ENCODE measurements at regions not wholly inside any gene's neighbourhood (a gene's known extent, or its start where the extent isn't known, plus 50 kb on each side); places are given as distances from the start of the nearest gene placed in this dataset.
"Not testable (repeated sequence)": the region's sequence is repeated elsewhere in the genome, so short reads cannot be mapped to it uniquely, and the experiment has no call there.

DNA sequence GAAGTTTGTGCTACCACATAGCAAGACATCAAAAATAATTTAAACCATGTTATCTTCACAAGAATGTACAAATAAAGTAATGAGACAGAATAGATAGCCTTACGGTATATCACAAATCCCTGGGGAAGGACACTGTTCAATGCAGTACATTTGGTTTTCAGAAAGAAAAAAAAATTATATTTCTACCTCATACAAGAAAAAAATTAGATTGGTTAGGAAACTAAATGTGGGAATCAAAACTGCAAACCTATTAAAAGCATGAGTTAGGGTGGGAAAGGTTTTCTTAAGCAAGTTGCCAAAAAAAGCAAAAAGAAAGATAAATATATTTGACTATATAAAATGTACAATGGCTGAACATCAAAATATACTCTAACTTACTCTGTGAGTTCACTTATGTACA is 201.9 kb upstream of the NREP start:
- H3K36me3 ChIP-seq = no peaks in the 10 kb centered on the region
- H3K9me3 ChIP-seq = no peaks in the 10 kb centered on the region
- TF ChIP-seq, protein P1, sequence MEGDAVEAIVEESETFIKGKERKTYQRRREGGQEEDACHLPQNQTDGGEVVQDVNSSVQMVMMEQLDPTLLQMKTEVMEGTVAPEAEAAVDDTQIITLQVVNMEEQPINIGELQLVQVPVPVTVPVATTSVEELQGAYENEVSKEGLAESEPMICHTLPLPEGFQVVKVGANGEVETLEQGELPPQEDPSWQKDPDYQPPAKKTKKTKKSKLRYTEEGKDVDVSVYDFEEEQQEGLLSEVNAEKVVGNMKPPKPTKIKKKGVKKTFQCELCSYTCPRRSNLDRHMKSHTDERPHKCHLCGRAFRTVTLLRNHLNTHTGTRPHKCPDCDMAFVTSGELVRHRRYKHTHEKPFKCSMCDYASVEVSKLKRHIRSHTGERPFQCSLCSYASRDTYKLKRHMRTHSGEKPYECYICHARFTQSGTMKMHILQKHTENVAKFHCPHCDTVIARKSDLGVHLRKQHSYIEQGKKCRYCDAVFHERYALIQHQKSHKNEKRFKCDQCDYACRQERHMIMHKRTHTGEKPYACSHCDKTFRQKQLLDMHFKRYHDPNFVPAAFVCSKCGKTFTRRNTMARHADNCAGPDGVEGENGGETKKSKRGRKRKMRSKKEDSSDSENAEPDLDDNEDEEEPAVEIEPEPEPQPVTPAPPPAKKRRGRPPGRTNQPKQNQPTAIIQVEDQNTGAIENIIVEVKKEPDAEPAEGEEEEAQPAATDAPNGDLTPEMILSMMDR (IDR thresholded peaks at IDR 0.05) = no peak
- H3K4me1 ChIP-seq = no peaks in the 10 kb centered on the region
- no peak overlapping the region for H3K27ac ChIP-seq
- no peak for DNase-seq (ENCODE audit: low spot score)
- no peak overlapping the region for H3K4me3 ChIP-seq
- H3K27me3 ChIP-seq = no peaks in the 10 kb centered on the region

DNA sequence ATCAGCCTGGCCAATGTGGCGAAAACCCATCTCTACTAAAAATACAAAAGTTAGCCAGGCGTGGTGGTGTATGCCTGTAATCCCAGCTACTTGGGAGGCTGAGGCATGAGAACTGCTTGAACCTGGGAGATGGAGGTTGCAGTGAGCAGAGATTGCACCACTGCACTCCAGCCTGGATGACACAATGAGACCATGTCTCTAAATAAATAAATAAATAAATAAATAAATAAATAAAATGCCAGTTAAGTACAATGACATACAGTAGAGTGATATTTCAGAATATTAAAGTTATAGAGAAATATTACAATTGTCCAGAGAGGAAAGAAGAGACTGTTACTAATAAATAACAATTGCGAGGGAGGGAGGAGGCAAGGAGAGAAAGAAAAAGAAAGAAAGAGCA is 199.8 kb upstream of the NREP start:
- not testable (repeated sequence) for H3K4me1 ChIP-seq; H3K27me3 ChIP-seq; H3K27ac ChIP-seq; H3K9me3 ChIP-seq; H3K4me3 ChIP-seq; H3K36me3 ChIP-seq; DNase-seq (ENCODE audit: low spot score)

DNA sequence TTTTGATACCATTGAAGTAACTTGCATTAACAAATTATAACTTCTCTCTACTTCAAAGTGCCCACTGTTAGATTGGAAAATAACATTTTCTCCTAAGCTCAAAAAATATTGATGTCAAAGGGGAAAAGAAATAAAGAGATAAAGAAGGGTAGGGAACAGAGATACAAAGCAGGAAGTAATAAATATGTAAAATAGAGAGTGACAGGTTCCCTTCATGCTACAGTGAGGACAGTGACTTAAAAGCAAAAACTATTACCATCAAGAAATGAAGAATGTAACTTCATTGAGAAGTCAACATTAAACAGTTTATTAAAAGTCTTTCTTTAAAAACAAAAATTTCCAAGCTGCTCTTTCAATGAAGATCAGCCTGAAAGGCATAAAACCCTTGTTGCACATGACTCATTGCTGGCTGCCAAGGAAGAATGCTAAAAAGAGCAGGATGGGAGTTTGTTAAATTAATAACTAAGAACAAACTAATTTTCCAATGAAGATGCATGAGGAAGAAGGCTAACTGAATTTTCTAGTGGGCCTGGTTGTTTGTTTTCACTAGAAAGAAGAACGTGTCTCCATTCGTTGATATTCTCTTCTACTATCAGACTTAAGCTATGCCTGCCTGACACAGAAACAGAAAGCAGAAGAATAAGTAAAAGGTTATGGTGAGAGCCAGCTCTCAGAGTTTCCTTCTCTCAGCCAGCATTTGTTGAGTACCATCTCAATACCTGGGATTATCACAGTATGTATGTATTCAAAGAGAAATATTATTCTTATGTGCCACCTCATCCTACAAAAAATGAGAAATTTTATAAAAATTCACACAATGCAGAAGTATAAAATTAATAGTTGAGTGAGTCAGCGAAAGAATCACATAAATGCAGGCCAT is 197.8 kb upstream of the NREP start:
- Histone ChIP-seq H3K27ac (no peak overlapping the region), H3K9me3 (no peaks in the 10 kb centered on the region), H3K4me1 (no peaks in the 10 kb centered on the region), H3K4me3 (no peak overlapping the region), H3K27me3 (no peaks in the 10 kb centered on the region), H3K36me3 (no peaks in the 10 kb centered on the region)
- no peak for DNase-seq (ENCODE audit: low spot score)
- TF ChIP-seq, protein P1 (IDR thresholded peaks at IDR 0.05) = no peak

DNA sequence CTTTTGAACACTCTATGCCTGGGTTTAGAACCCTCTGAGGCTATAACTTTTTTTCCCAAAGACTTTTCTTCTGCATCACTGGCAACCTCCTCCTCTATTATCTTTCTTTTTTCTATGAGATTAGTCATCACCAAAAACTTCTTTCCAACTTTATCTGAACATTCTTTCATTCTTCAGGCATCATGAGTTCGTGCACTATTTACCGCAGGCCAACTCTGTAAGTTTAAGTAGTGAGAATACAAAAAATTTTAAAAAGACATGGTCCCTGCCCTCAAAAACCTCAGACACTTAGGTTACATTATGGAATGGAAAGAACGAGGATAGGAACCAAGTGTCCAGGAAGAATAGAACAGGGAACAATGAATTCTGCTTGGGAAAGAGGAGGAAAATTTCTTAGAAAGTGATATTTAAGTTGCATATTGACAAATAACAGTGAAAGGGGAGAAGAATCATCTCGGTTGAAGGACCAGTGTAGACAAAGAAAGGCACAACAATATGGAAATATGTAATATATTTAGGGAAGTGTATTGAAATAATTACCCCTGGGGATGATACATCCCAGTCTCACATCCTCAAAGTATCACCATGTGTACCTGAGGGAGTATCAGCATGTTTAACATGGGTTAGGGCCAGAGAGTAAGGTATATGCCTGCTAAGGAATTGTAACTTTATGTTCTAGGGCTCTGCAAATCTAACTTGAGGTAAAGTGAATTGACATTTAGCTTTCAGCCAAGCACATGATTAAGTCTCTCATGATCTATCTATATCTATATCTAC is 196.5 kb upstream of the NREP start:
- Histone ChIP-seq H3K4me3 (no peak overlapping the region), H3K27me3 (no peaks in the 10 kb centered on the region), H3K36me3 (no peaks in the 10 kb centered on the region), H3K9me3 (no peaks in the 10 kb centered on the region), H3K4me1 (no peaks in the 10 kb centered on the region), H3K27ac (no peak overlapping the region)
- TF ChIP-seq, protein P1 (IDR thresholded peaks at IDR 0.05) = no peak
- no peak for DNase-seq (ENCODE audit: low spot score)

DNA sequence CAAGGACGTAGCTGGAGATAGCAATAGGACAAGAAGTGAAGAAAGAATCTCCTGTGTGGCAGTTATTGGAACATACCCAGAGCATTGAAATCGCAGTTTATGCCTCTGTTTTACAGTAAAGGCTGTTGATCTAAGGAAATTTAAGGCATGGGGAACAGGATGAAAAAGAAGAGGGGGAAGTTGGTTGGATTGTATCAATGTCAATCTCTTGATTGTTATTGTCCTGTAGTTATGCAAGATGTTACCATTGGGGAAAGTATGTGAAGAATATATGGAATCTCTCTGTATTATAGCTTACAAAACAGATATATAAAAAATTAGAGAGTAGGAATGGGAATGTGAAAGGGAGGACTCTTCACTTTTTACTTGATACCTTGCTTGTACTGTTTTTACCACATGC is 195.6 kb upstream of the NREP start:
- TF ChIP-seq, protein P1 (IDR thresholded peaks at IDR 0.05) = no peak
- no peak for DNase-seq (ENCODE audit: low spot score)
- Histone ChIP-seq H3K4me1 (peaks cover 0 to 6% of the 10 kb centered on the region in 2 donors), H3K9me3 (no peaks in the 10 kb centered on the region), H3K4me3 (no peak overlapping the region), H3K36me3 (no peaks in the 10 kb centered on the region), H3K27ac (no peak overlapping the region), H3K27me3 (no peaks in the 10 kb centered on the region)

DNA sequence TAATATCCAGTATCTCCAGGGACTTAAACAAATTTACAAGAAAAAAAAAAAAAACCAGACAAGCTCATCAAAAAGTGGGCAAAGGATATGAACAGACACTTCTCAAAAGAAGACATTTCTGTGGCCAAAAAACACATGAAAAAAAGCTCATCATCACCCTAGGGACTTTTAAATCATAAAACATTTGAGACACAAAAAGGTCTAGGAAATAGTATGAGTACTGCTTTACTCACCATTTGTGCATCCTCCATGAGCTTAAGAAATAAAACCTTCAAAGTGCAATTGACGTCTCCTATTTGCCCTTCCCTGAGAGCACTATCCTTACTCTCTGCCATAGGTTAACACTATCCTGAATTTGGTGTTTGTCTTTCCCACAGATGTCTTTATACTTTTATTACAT is 193.7 kb upstream of the NREP start:
- H3K36me3 ChIP-seq = no peaks in the 10 kb centered on the region
- H3K27me3 ChIP-seq = no peaks in the 10 kb centered on the region
- no peak for DNase-seq (ENCODE audit: low spot score)
- no peak overlapping the region for H3K4me3 ChIP-seq
- H3K27ac ChIP-seq = no peak overlapping the region
- peaks cover 0 to 6% of the 10 kb centered on the region in 2 donors for H3K4me1 ChIP-seq
- TF ChIP-seq, protein P1 (IDR thresholded peaks at IDR 0.05) = no peak
- no peaks in the 10 kb centered on the region for H3K9me3 ChIP-seq

Data from right atrium auricular region (tissue), 2 donors.